HepG2 (cell line): ENCODE measurements at regions not wholly inside any gene's neighbourhood (a gene's known extent, or its start where the extent isn't known, plus 50 kb on each side); places are given as distances from the start of the nearest gene placed in this dataset.

ENCODE experiments used
- ATAC-seq: fragments of 200-7000 bp; cut with Tn5 transposase; 3 replicates; pipeline ENCODE4 v1.9.1; 2020; ENCODE audit warnings: mild to moderate bottlenecking, moderate library complexity
- BruUV-seq: library from RNA; stranded (reverse); fragments of 400-500 nt; replicated peaks from 2 replicates; lab custom pipeline; 2021; lab: Mats Ljungman, UMichigan
- CTCF ChIA-PET: fragments of 300-600 bp; formaldehyde crosslinking; extraction: SDS; loops from one replicate; lab custom pipeline; 2021; ENCODE audit warnings: low total read pairs, inconsistent platforms, low intra/inter-chr PET ratio; lab: Yijun Ruan, JAX
- POLR2A ChIA-PET: fragments of 350-600 bp; sonication (Branson Sonifier 250); formaldehyde crosslinking; loops from one replicate; lab custom pipeline; 2020; ENCODE audit warnings: antibody characterized with exemption, inconsistent platforms; lab: Yijun Ruan, JAX
- DNase-seq: peaks from one replicate; pipeline ENCODE4 v3.0.0-alpha.2; 2015; ENCODE audit warnings: low spot score
- FAIRE-seq: peaks from 3 replicates; lab custom pipeline; 2011; peaks lifted over from hg19 to GRCh38; lab: Jason Lieb, UNC
- H2AFZ ChIP-seq: one replicate; pipeline ENCODE4 v1.6.1; 2011; ENCODE audit warnings: low read length, inconsistent platforms
- H3K27ac ChIP-seq: fragments of 300-600 bp; 3 replicates; pipeline ENCODE4 v1.8.0; 2011; ENCODE audit warnings: mixed run types, mild to moderate bottlenecking, mixed read lengths, low read length, inconsistent platforms; ENCODE audit not compliant: insufficient read depth; ENCODE audit errors: extremely low read length
- H3K27me3 ChIP-seq, 2 experiments: fragments of 200-600 bp in 1 of 2; 2 replicates in 1 of 2; 3 replicates in 1 of 2; pipeline versions ENCODE4 v1.6.0 to v1.8.0; 2011; ENCODE audit warnings: low read length in 2 of 2, mild to moderate bottlenecking in 2 of 2, moderate library complexity in 2 of 2, inconsistent platforms in 1 of 2; ENCODE audit not compliant: insufficient read depth in 2 of 2, control insufficient read depth in 1 of 2
- H3K36me3 ChIP-seq, 2 experiments: fragments of 200-600 bp in 1 of 2; replicated peaks in 1 of 2; 2 replicates in 1 of 2; 3 replicates in 1 of 2; pipeline versions ENCODE4 v1.5.1 to v1.8.0; 2011; ENCODE audit warnings: low read length in 2 of 2, inconsistent platforms in 1 of 2; ENCODE audit not compliant: insufficient read depth in 2 of 2, control insufficient read depth in 1 of 2
- H3K4me1 ChIP-seq: 2 replicates; pipeline ENCODE4 v1.5.1; 2012; ENCODE audit warnings: low read length, inconsistent platforms; ENCODE audit not compliant: insufficient read depth
- H3K4me2 ChIP-seq: 2 replicates; pipeline ENCODE4 v1.6.0; 2011; ENCODE audit warnings: low read depth, low read length, inconsistent platforms
- H3K4me3 ChIP-seq, 3 experiments: fragments of 200-600 bp in 1 of 3; sonication (generic), shearing (Covaris generic) in 1 of 3; replicated peaks in 1 of 3; 2 replicates each; pipeline ENCODE4 v1.5.1; 2011 to 2016; ENCODE audit warnings: low read length in 3 of 3, inconsistent platforms in 2 of 3, low read depth in 2 of 3, mild to moderate bottlenecking in 2 of 3, control low read depth in 1 of 3, mixed read lengths in 1 of 3; ENCODE audit not compliant: insufficient read depth in 1 of 3
- H3K79me2 ChIP-seq: one replicate; pipeline ENCODE4 v1.6.1; 2011; ENCODE audit warnings: low read length, inconsistent platforms; ENCODE audit not compliant: insufficient read depth
- H3K9ac ChIP-seq: 2 replicates; pipeline ENCODE4 v1.6.0; 2011; ENCODE audit warnings: mild to moderate bottlenecking, low read depth, low read length, inconsistent platforms; ENCODE audit not compliant: insufficient read depth
- H3K9me3 ChIP-seq: 2 replicates; pipeline ENCODE4 v1.5.1; 2012; ENCODE audit warnings: mild to moderate bottlenecking, low read length
- H4K20me1 ChIP-seq: 2 replicates; pipeline ENCODE4 v1.6.0; 2011; ENCODE audit warnings: inconsistent platforms, mild to moderate bottlenecking, low read length, moderate library complexity; ENCODE audit not compliant: insufficient read depth
- CERS6 ChIP-seq: sonication (generic); formaldehyde crosslinking; IDR thresholded peaks from 2 replicates; pipeline ENCODE4 v1.5.0; 2020; ENCODE audit warnings: missing genetic modification reagents
- FOSL2 ChIP-seq: sonication (generic); formaldehyde crosslinking; IDR thresholded peaks from 2 replicates; pipeline ENCODE4 v1.4.0; 2020; ENCODE audit warnings: missing genetic modification reagents
- FOXA3 ChIP-seq: IDR thresholded peaks from 2 replicates; pipeline ENCODE4 v1.6.1; 2016; ENCODE audit warnings: missing genetic modification reagents, missing compliant biosample characterization
- NFE2L2 ChIP-seq: fragments of 150-350 bp; IDR thresholded peaks from 2 replicates; pipeline ENCODE4 v1.6.1; 2014; ENCODE audit warnings: low read length
- SALL2 ChIP-seq: sonication (generic); formaldehyde crosslinking; IDR thresholded peaks from 2 replicates; pipeline ENCODE4 v1.8.1; 2023; ENCODE audit warnings: mild to moderate bottlenecking, missing genetic modification reagents, inconsistent platforms
- TCF7 ChIP-seq: sonication (generic); IDR thresholded peaks from 2 replicates; pipeline ENCODE4 v1.6.1; 2016; ENCODE audit warnings: antibody characterized with exemption, low read depth
- ZFY ChIP-seq: sonication (generic); formaldehyde crosslinking; IDR thresholded peaks from 2 replicates; pipeline ENCODE4 v1.4.0; 2020; ENCODE audit warnings: missing genetic modification reagents
- ZNF317 ChIP-seq: sonication (generic); formaldehyde crosslinking; IDR thresholded peaks from 2 replicates; pipeline ENCODE4 v1.5.0; 2020; ENCODE audit warnings: mild to moderate bottlenecking, missing genetic modification reagents
- ZNF318 ChIP-seq: sonication (generic); formaldehyde crosslinking; IDR thresholded peaks from 2 replicates; pipeline ENCODE4 v1.4.0; 2020; ENCODE audit warnings: mild to moderate bottlenecking, missing genetic modification reagents
- WGBS: methylation state at CpG from one replicate; pipeline ENCODE4 v1.1.6; 2017; ENCODE audit warnings: low lambda C conversion rate; 5-methylcytosine and 5-hydroxymethylcytosine counted together
- in situ Hi-C: cut with HindIII; loops from 2 replicates; pipeline ENCODE4 v1.10.0; 2017; ENCODE audit warnings: low pct_unique_long_range_greater_than_20kb; ENCODE audit not compliant: extremely low pct_ligation_motif_present
- intact Hi-C: fragments of 100-400 bp; cut with micrococcal nuclease; formaldehyde crosslinking; loops from one replicate; pipeline ENCODE4 v1.10.0; 2022; ENCODE audit not compliant: unreplicated experiment

GRCh38 chr10:108166401-108166800 is 1001.9 kb upstream of the SORCS1 start (continued):
- TF ChIP-seq TCF7 (no peak), FOSL2 (CRISPR knock-in tag) (no peak), NFE2L2 (no peak)
- TF ChIP-seq, all 625 proteins: peak for 0

GRCh38 chr10:108147346-108147745 is 982.8 kb upstream of the SORCS1 start:
- 12% methylated on average over 2 of the region's 2 CpGs for WGBS
- no peak overlapping the region for H2AFZ ChIP-seq
- no peak overlapping the region for H3K27ac ChIP-seq
- ChIA-PET POLR2A (no interaction called here), CTCF (no interaction called here)
- no peaks in the 10 kb centered on the region for H3K36me3 ChIP-seq
- no peak overlapping the region for H3K4me2 ChIP-seq
- H3K9me3 ChIP-seq, result peaks cover 94% of the 10 kb centered on the region
- H3K79me2 ChIP-seq, result no peaks in the 10 kb centered on the region
- no peaks in the 10 kb centered on the region for H4K20me1 ChIP-seq
- BruUV-seq, result no TSS peak
- intact Hi-C loops (no loop called here), in situ Hi-C loops (no loop called here)
- H3K4me3 ChIP-seq, result no peak overlapping the region
- no peaks in the 10 kb centered on the region for H3K27me3 ChIP-seq
- no peak for FAIRE-seq
- DNase-seq, result no peak
- no peak for TF ChIP-seq CERS6 (CRISPR knock-in tag)
- TF ChIP-seq ZNF317 (CRISPR knock-in tag), result peak; percentile 96
- H3K9ac ChIP-seq, result no peak overlapping the region
- no peak for ATAC-seq
- H3K4me1 ChIP-seq, result no peaks in the 10 kb centered on the region

- FAIRE-seq (no peak), ATAC-seq (no peak), DNase-seq (no peak)
- Histone ChIP-seq H4K20me1 (no peaks in the 10 kb centered on the region), H3K4me1 (no peaks in the 10 kb centered on the region), H3K9me3 (peaks cover 94% of the 10 kb centered on the region), H3K4me3 (no peak overlapping the region), H3K27me3 (no peaks in the 10 kb centered on the region), H2AFZ (no peak overlapping the region), H3K27ac (no peak overlapping the region), H3K9ac (no peak overlapping the region), H3K4me2 (no peak overlapping the region), H3K79me2 (no peaks in the 10 kb centered on the region), H3K36me3 (no peaks in the 10 kb centered on the region)
- CTCF ChIA-PET, result no interaction called here
- BruUV-seq, result no TSS peak
- in situ Hi-C loops (no loop called here), intact Hi-C loops (no loop called here)
- WGBS, result 2% methylated on average over 1 of the region's 1 CpG
- POLR2A ChIA-PET, result no interaction called here
- TF ChIP-seq FOXA3 (CRISPR knock-in tag), result no peak
- TF ChIP-seq SALL2 (CRISPR knock-in tag), result no peak
- no peak for TF ChIP-seq ZNF318 (CRISPR knock-in tag)
- TF ChIP-seq ZFY (CRISPR knock-in tag), result no peak
Measured at GRCh38 chr10:108141064-108141463, 976.6 kb upstream of the SORCS1 start.
